ENCODE measurements at regions not wholly inside any gene's neighbourhood (a gene's known extent, or its start where the extent isn't known, plus 50 kb on each side); places are given as distances from the start of the nearest gene placed in this dataset.

DNA sequence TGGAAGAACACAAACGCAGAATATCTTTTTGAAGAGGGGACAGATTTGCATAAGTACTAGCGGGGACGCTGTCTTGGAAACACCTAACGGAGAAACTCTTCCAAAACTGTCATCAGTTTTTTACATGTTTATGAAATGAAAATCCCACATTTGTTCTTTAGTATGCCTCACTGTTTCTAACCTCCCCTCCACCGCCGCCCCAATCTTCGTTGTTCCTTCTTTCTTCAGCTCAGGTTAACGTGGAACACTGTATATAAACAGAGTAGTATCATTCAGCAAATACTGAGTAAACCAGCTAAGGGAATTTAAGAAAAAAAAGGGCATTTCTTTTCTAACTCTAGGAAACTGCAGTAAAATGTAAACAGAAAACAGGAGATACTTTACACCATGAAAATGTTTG, 2345.6 kb downstream of the PCDH7 start:
- H3K27ac ChIP-seq, result no peak overlapping the region
- TF ChIP-seq, protein P1, sequence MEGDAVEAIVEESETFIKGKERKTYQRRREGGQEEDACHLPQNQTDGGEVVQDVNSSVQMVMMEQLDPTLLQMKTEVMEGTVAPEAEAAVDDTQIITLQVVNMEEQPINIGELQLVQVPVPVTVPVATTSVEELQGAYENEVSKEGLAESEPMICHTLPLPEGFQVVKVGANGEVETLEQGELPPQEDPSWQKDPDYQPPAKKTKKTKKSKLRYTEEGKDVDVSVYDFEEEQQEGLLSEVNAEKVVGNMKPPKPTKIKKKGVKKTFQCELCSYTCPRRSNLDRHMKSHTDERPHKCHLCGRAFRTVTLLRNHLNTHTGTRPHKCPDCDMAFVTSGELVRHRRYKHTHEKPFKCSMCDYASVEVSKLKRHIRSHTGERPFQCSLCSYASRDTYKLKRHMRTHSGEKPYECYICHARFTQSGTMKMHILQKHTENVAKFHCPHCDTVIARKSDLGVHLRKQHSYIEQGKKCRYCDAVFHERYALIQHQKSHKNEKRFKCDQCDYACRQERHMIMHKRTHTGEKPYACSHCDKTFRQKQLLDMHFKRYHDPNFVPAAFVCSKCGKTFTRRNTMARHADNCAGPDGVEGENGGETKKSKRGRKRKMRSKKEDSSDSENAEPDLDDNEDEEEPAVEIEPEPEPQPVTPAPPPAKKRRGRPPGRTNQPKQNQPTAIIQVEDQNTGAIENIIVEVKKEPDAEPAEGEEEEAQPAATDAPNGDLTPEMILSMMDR (IDR thresholded peaks at IDR 0.05), result no peak
- no peak for DNase-seq (ENCODE audit: low spot score)
- H3K4me3 ChIP-seq, result no peak overlapping the region

DNA sequence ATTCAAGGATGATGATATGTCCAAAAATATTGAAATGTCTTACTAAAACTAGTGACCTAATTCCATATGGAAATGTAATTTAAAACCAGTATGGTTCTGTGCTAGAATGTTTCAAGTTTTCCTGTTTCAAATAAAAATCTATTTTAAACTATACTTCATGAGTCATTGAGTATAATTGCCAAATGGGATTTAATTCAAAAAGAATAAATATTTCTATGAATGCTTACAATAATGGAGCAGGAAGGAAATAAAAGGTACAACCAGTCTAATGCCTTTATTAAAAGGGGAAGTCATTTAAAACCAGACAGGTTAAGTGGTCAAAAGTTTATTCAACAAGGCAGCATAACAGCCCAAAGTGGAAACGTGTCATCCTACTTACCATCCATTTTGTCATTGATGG, 2347.1 kb downstream of the PCDH7 start:
- H3K27ac ChIP-seq, result no peak overlapping the region
- TF ChIP-seq, protein P1 (IDR thresholded peaks at IDR 0.05), result no peak
- no peak for DNase-seq (ENCODE audit: low spot score)

DNA sequence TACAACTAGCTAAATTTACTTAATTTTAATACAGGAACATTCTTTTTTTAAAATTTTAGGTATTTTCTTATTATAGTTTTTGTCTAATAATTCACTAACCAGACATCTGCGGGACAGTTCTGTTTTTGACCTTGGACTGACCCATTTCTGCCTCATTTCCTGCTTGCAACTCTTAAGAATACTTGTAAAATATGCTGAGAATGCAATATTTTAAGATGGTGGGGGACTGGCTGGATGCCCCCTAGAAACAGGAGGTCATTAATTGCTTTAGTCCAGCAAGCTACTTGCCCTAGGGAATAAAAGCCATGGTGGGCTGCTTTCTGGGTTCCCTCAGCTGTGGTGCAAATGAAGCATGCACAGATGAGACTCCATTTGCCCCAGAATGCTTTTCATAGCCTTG, 2348.4 kb downstream of the PCDH7 start:
- Histone ChIP-seq H3K27ac (no peak overlapping the region), H3K4me3 (no peak overlapping the region)
- DNase-seq (ENCODE audit: low spot score), result no peak
- TF ChIP-seq, protein P1 (IDR thresholded peaks at IDR 0.05), result no peak

More for the DNA sequence above, 2347.1 kb downstream of the PCDH7 start:
- H3K4me3 ChIP-seq, result no peak overlapping the region

DNA sequence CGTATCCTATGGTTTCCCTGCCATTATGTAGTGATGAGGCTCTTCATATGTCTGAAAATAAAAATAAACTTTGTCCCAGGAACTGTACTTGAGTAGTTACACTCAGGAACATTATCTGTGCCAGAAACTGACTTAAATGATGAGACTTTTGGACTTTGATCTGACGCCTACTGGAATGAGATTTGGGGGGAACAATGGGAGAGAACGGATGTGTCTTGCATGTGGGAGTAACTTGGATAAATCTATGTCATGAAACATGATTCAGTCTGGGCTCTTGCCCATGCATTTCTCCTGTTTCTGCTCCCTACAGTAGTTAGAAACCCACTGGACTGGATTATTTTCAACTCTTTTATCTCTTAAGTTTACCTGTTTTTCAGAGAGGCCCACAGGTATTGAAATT, 2351.4 kb downstream of the PCDH7 start:
- DNase-seq (ENCODE audit: low spot score), result no peak
- H3K4me3 ChIP-seq, result no peak overlapping the region
- H3K27ac ChIP-seq, result no peak overlapping the region
- TF ChIP-seq, protein P1 (IDR thresholded peaks at IDR 0.05), result no peak

DNA sequence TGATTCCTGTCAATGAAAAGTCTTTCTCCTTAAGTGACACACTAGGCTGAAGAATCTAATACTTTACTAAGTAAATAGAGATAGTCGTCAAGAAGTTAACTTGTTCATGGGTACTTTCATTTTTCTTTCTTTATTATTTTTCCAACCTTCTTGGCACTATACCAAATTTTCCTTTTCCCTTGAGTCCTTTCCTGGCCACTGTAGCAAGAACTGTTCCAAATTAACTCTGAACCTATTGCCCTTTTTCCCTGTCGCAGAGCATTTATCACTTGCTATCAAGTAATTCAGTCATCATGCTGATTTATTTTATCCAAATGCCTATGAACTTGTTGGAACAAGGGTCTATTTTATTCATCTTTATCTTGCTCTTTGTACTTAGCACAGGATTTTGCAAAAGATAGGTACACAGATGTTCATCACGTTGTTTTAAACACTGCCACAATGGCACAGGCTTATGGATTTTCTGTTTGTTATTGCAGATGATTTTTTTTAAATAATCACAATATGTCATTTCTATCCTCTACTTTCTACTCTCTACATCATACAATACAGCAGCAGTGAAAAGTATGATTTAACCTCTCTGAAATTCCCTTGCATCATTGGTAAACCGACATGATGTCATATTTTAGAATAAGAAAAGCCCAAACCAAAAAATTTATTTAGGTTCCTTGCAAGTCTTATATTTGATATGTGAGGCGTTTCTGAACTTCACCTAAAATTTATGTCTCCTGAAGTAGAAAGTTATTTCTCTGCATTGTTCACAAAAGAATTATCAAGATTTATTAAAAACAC, 2352.3 kb downstream of the PCDH7 start:
- TF ChIP-seq, protein P1 (IDR thresholded peaks at IDR 0.05), result no peak
- DNase-seq (ENCODE audit: low spot score), result no peak
- no peak overlapping the region for H3K27ac ChIP-seq
- no peak overlapping the region for H3K4me3 ChIP-seq

DNA sequence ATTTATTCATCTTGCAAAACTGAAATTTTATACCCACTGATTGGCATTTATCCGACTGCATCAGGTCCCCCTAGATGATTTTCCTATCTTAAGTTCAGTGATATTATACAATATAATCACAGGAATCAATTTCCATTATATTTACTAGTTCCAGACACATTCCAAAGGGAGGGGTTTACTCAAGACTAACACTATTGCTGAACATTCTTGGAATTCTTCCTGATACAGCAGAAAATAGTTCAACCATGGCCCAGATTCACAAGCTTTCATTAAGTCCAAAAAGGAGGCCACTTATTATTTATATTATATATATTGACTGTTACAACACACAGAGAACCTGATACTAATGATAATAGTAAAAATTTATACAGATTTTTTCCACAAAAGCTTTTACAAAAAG, 2353.6 kb downstream of the PCDH7 start:
- TF ChIP-seq, protein P1 (IDR thresholded peaks at IDR 0.05), result no peak

DNA sequence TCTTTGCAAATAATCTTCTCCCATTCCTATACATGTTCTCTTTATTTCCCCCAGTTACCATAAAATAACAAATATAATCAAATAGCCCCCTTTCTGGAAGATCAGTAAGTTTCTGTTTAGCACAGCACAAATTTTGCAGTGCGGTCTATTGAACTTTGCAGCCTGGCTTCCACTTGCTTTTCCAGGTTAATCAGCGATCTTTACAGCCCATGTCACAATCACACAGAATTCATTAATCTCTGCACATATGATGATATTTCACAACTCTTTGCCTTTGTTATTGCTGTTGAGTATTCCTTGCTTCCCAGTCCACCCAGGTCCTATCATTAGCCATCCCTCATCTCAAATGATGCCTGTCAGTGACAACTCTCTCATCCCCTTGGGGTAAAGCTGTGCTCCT, 2358.0 kb downstream of the PCDH7 start:
- TF ChIP-seq, protein P1 (IDR thresholded peaks at IDR 0.05), result no peak

More for the DNA sequence above, 2353.6 kb downstream of the PCDH7 start:
- Histone ChIP-seq H3K4me3 (no peak overlapping the region), H3K27ac (no peak overlapping the region)
- no peak for DNase-seq (ENCODE audit: low spot score)

More for the DNA sequence above, 2358.0 kb downstream of the PCDH7 start:
- Histone ChIP-seq H3K27ac (no peak overlapping the region), H3K4me3 (no peak overlapping the region)
- no peak for DNase-seq (ENCODE audit: low spot score)
